ENCODE measurements at regions not wholly inside any gene's neighbourhood (a gene's known extent, or its start where the extent isn't known, plus 50 kb on each side); places are given as distances from the start of the nearest gene placed in this dataset.

DNA sequence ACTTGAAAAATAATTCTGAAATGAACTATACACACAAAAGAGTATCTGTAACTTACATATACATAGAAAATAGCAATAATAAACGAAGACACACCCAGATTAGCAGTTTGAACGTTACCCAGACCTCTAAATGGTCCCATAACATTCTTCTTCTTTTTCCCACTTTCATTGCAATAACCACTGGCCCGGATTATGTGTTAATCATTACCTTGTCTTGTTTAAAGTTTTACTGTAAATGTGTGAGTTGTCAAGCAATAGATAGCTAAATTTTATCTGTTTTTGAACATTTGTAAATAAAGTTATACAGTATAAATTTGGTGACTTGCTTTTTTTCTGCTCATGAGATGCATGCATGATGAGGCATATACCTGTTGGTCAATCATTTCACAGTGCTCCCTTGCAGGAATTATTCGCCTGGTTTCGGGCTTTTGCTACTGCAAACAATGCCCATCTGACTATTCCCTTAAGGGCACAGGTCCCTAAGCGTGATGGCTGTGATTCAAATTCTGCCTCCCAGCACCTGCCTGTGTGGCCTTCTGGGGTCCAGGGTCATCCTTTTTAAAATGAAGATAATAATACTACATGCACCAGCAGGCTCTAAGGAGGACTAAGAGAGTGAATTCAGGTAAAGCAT is 66.1 kb downstream of the GADD45G start:
- H3K79me2 ChIP-seq (ENCODE audit: control insufficient read depth, insufficient read depth, low read length), result no peaks in the 10 kb centered on the region
- DNase-seq (ENCODE audit: low read depth, low spot score) (no peak), FAIRE-seq (no peak), ATAC-seq (no peak)
- H3K4me1 ChIP-seq (ENCODE audit: control insufficient read depth, insufficient read depth, low read length), result no peaks in the 10 kb centered on the region
- no peaks in the 10 kb centered on the region for H3K9me3 ChIP-seq (replicated peaks; ENCODE audit: control insufficient read depth, insufficient read depth, low read length)
- H3K4me3 ChIP-seq, result no peak overlapping the region
- H3K27ac ChIP-seq (ENCODE audit: control insufficient read depth, insufficient read depth), result no peak overlapping the region
- SMC1A ChIA-PET (ENCODE audit: uncharacterized antibody, unreplicated experiment), result no interaction called here
- H3K9ac ChIP-seq (ENCODE audit: control insufficient read depth, insufficient read depth, low read length), result no peak overlapping the region
- intact Hi-C loops (cut with micrococcal nuclease; ENCODE audit: unreplicated experiment) (no loop called here), in situ Hi-C loops (cut with MboI) (no loop called here)
- H3K4me2 ChIP-seq (ENCODE audit: control insufficient read depth, insufficient read depth), result no peak overlapping the region
- H2AFZ ChIP-seq (ENCODE audit: control insufficient read depth, low read depth, low read length), result no peak overlapping the region
- no peaks in the 10 kb centered on the region; a peak in 1 of 4 replicates for H3K27me3 ChIP-seq (replicated peaks in 1 of 2; ENCODE audit: control insufficient read depth in 2 of 2, insufficient read depth in 2 of 2, low read length in 1 of 2)
- RAD21 ChIA-PET (ENCODE audit: unreplicated experiment), result no interaction called here
- 14% methylated on average over 6 of the region's 6 CpGs for WGBS (ENCODE audit: insufficient coverage, insufficient replicate concordance, low lambda C conversion rate, missing lambda C conversion rate)
- no peaks in the 10 kb centered on the region for H3K36me3 ChIP-seq (ENCODE audit: control insufficient read depth in 2 of 2, insufficient read depth in 2 of 2, low read length in 1 of 2)
- POLR2A ChIA-PET, result no interaction called here
- H4K20me1 ChIP-seq (ENCODE audit: control insufficient read depth, insufficient read depth), result no peaks in the 10 kb centered on the region
- CTCF ChIA-PET, result no interaction called here
- BruUV-seq (replicated peaks), result no TSS peak
- TF ChIP-seq DPF2 (IDR thresholded peaks at IDR 0.05), result no peak
- TF ChIP-seq MEF2A (IDR thresholded peaks at IDR 0.05; ENCODE audit: insufficient read depth, low read depth, low read length), result no peak
- TF ChIP-seq, protein P1, sequence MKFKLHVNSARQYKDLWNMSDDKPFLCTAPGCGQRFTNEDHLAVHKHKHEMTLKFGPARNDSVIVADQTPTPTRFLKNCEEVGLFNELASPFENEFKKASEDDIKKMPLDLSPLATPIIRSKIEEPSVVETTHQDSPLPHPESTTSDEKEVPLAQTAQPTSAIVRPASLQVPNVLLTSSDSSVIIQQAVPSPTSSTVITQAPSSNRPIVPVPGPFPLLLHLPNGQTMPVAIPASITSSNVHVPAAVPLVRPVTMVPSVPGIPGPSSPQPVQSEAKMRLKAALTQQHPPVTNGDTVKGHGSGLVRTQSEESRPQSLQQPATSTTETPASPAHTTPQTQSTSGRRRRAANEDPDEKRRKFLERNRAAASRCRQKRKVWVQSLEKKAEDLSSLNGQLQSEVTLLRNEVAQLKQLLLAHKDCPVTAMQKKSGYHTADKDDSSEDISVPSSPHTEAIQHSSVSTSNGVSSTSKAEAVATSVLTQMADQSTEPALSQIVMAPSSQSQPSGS (IDR thresholded peaks at IDR 0.05; ENCODE audit: low read length), result no peak
- TF ChIP-seq, protein P2, sequence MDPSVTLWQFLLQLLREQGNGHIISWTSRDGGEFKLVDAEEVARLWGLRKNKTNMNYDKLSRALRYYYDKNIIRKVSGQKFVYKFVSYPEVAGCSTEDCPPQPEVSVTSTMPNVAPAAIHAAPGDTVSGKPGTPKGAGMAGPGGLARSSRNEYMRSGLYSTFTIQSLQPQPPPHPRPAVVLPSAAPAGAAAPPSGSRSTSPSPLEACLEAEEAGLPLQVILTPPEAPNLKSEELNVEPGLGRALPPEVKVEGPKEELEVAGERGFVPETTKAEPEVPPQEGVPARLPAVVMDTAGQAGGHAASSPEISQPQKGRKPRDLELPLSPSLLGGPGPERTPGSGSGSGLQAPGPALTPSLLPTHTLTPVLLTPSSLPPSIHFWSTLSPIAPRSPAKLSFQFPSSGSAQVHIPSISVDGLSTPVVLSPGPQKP (IDR thresholded peaks at IDR 0.05; ENCODE audit: low read depth, low read length), result no peak
- TF ChIP-seq, protein P3, sequence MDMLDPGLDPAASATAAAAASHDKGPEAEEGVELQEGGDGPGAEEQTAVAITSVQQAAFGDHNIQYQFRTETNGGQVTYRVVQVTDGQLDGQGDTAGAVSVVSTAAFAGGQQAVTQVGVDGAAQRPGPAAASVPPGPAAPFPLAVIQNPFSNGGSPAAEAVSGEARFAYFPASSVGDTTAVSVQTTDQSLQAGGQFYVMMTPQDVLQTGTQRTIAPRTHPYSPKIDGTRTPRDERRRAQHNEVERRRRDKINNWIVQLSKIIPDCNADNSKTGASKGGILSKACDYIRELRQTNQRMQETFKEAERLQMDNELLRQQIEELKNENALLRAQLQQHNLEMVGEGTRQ (IDR thresholded peaks at IDR 0.05; ENCODE audit: borderline replicate concordance, low read depth, low read length), result no peak
- TF ChIP-seq ZSCAN29 (IDR thresholded peaks at IDR 0.05), result no peak
- no peak for TF ChIP-seq CEBPB (IDR thresholded peaks at IDR 0.05; ENCODE audit: borderline replicate concordance in 1 of 2, low read depth in 2 of 2, low read length in 2 of 2)
- TF ChIP-seq RCOR1 (conservative IDR thresholded peaks at IDR 0.05; ENCODE audit: low read depth, low read length), result no peak
- no peak for TF ChIP-seq RUNX3 (IDR thresholded peaks at IDR 0.05; ENCODE audit: low read length)
- no peak for TF ChIP-seq NBN (IDR thresholded peaks at IDR 0.05)
- TF ChIP-seq LARP7 (IDR thresholded peaks at IDR 0.05), result no peak
- TF ChIP-seq, protein P4, sequence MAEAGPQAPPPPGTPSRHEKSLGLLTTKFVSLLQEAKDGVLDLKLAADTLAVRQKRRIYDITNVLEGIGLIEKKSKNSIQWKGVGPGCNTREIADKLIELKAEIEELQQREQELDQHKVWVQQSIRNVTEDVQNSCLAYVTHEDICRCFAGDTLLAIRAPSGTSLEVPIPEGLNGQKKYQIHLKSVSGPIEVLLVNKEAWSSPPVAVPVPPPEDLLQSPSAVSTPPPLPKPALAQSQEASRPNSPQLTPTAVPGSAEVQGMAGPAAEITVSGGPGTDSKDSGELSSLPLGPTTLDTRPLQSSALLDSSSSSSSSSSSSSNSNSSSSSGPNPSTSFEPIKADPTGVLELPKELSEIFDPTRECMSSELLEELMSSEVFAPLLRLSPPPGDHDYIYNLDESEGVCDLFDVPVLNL (IDR thresholded peaks at IDR 0.05; ENCODE audit: low read depth, low read length), result no peak
- TF ChIP-seq RBBP5 (conservative IDR thresholded peaks at IDR 0.05), result no peak
- TF ChIP-seq, protein P5, sequence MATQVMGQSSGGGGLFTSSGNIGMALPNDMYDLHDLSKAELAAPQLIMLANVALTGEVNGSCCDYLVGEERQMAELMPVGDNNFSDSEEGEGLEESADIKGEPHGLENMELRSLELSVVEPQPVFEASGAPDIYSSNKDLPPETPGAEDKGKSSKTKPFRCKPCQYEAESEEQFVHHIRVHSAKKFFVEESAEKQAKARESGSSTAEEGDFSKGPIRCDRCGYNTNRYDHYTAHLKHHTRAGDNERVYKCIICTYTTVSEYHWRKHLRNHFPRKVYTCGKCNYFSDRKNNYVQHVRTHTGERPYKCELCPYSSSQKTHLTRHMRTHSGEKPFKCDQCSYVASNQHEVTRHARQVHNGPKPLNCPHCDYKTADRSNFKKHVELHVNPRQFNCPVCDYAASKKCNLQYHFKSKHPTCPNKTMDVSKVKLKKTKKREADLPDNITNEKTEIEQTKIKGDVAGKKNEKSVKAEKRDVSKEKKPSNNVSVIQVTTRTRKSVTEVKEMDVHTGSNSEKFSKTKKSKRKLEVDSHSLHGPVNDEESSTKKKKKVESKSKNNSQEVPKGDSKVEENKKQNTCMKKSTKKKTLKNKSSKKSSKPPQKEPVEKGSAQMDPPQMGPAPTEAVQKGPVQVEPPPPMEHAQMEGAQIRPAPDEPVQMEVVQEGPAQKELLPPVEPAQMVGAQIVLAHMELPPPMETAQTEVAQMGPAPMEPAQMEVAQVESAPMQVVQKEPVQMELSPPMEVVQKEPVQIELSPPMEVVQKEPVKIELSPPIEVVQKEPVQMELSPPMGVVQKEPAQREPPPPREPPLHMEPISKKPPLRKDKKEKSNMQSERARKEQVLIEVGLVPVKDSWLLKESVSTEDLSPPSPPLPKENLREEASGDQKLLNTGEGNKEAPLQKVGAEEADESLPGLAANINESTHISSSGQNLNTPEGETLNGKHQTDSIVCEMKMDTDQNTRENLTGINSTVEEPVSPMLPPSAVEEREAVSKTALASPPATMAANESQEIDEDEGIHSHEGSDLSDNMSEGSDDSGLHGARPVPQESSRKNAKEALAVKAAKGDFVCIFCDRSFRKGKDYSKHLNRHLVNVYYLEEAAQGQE (IDR thresholded peaks at IDR 0.05; ENCODE audit: low read depth, low read length), result no peak
- no peak for TF ChIP-seq MYC (IDR thresholded peaks at IDR 0.05; ENCODE audit: insufficient read depth, insufficient read length, insufficient replicate concordance, low read length, severe bottlenecking)
